C4-2B (cell line): ENCODE measurements at regions not wholly inside any gene's neighbourhood (a gene's known extent, or its start where the extent isn't known, plus 50 kb on each side); places are given as distances from the start of the nearest gene placed in this dataset.

Experiments
- ZFX ChIP-seq: fragments of 450-650 bp; IDR thresholded peaks from 2 replicates; pipeline ENCODE4 v1.6.1; 2017
- TF ChIP-seq, protein P1 (sequence below): fragments of 450-650 bp; conservative IDR thresholded peaks from 2 replicates; pipeline ENCODE4 v1.5.1; 2017; ENCODE audit warnings: mild to moderate bottlenecking

DNA sequence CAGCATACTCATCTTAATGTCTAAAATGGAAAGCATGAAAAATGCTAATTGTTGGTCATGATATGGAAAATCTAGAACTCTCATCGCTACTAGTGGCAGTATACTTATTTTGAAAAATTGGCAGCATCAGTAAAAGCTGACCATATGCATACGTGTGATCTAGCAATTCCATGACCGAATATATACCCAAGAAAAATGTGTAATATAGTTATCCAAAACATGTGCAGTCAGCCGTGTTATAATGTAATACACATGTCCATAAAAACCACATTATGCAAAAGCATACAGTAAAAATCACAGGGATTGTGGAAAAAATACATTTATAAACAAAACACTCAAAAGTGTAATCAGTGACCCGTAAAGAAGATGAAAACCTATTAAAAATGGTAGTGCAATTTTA is 439.0 kb downstream of the SH2D4B start:
- TF ChIP-seq, protein P1, sequence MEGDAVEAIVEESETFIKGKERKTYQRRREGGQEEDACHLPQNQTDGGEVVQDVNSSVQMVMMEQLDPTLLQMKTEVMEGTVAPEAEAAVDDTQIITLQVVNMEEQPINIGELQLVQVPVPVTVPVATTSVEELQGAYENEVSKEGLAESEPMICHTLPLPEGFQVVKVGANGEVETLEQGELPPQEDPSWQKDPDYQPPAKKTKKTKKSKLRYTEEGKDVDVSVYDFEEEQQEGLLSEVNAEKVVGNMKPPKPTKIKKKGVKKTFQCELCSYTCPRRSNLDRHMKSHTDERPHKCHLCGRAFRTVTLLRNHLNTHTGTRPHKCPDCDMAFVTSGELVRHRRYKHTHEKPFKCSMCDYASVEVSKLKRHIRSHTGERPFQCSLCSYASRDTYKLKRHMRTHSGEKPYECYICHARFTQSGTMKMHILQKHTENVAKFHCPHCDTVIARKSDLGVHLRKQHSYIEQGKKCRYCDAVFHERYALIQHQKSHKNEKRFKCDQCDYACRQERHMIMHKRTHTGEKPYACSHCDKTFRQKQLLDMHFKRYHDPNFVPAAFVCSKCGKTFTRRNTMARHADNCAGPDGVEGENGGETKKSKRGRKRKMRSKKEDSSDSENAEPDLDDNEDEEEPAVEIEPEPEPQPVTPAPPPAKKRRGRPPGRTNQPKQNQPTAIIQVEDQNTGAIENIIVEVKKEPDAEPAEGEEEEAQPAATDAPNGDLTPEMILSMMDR = no peak
- TF ChIP-seq ZFX = no peak
